Stimulated activated naive CD4-positive, alpha-beta T cell treated with Interleukin-2 at 50 U/mL for 16 hours (primary cell): ENCODE measurements at regions not wholly inside any gene's neighbourhood (a gene's known extent, or its start where the extent isn't known, plus 50 kb on each side); places are given as distances from the start of the nearest gene placed in this dataset.

Experiments
- DNase-seq: peaks from one replicate; lab custom pipeline; 2025; lab: John Stamatoyannopoulos, UW

GRCh38 chr10:2173327-2173726, 436.0 kb upstream of the ADARB2 start:
- DNase-seq, result no peak

- no peak for DNase-seq
Measured at GRCh38 chr10:2165771-2166460, 428.6 kb upstream of the ADARB2 start.

DNA sequence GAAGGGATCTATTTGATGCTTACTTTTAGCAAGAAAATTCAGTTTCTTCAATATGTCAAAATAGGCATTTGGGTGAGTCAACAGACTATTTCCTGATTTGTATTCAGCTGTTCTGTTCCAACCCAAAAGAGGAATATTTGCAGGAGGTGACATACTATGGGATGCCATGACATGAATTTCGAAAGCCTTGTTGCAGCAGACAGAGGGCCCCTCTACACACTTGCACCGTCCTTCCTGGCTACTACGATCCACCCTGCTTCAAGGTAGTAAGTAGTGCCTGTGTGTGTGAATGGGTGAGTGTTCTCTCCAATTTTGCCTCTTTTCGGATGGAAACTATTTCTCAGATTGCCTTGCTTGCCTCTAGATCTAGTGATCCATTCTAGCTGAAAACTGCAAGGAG, 413.0 kb upstream of the ADARB2 start:
- no peak for DNase-seq

GRCh38 chr10:2145926-2146478, 408.7 kb upstream of the ADARB2 start:
- no peak for DNase-seq

DNA sequence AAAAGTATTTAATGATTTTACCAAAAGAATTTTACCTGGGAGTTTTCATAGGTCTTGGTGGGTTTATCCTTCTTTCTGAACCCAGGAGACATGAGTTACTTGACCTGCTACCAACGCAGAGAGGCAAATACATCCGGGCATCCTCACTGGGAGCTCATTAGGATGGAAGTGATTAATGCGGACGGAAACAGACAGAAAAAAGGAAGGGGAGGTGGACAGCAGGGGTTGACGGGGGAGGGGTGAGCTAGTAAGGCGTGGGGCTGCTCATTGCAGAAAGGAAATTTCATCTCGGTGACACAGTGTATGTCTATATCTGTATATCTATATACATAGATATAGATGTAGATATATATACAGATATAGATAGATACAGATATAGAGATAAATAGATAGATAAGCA, 408.2 kb upstream of the ADARB2 start:
- DNase-seq, result no peak

DNA sequence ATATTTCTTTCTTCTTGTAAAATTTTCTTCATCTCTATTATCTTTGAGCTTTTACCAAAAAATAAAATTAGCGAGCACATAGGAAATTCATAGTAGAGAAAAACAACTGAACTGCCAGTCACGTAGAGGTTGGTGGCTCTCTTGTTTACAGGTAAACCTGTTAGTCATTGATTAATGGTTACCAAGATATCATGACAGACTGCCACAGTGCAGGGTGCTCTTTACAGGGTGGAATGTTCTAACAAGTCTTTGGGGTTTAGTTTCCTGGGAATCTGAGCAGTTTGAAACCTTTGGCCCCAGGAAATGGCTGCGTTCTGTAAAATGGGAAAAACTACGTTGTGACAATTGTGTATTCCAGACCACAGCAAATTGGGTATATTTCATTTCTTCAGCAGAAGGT, 407.3 kb upstream of the ADARB2 start:
- no peak for DNase-seq

DNA sequence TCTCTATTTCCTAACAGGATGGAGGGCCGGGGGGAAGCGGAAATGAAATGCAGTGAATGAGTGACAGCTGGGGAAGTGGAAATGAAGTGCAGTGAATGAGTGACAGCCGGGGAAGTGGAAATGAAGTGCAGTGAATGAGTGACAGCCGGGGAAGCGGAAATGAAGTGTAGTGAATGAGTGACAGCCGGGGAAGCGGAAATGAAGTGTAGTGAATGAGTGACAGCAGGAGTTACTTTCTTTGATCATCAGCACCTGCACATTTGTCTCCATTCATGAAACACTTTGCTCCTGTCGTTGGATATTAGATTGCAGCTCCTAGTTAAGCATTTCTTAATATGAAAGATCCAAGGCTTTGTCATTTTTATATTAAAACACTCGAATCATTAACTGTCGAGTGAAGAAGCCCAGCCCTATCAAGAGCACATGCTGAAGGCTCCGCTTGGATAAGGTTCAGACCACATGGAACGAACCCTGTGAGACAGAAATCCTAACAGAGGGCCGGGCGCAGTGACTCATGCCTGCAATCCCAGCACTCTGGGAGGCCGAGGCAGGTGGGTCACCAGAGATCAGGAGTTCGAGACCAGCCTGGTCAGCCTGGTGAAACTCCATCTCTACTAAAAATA, 406.0 kb upstream of the ADARB2 start:
- DNase-seq, result no peak

- no peak for DNase-seq
Measured at GRCh38 chr10:2139746-2140145, 402.4 kb upstream of the ADARB2 start.

- no peak for DNase-seq
Measured at GRCh38 chr10:2137549-2138174, 400.3 kb upstream of the ADARB2 start.

DNA sequence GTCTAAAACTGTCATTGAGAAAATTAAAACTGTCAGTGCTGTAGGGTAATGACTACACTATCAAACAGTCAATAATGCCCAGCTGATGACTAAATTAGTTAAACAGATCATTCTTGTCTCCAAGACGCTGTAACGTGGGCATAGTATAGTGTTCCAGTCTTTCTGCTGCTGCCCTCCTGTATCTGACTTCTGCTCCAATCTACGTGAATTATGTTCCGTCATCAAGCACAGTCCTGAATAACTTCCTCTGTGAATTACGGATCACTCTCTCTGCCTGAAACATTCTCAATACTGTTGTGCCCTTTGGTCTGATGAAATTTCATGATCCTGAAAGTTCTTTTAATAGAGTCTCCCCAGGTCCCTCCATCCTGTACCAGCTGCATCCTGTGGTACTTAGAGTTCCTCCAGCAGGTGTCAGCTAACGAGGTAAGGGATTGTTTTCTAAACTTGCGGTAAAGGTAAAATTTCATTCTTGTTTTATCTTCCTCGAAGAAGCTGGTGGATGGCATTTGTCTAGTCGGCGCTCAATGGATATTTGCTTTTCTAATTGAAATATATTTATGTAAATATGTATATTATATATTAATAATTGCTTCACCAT, 393.5 kb upstream of the ADARB2 start:
- no peak for DNase-seq

DNA sequence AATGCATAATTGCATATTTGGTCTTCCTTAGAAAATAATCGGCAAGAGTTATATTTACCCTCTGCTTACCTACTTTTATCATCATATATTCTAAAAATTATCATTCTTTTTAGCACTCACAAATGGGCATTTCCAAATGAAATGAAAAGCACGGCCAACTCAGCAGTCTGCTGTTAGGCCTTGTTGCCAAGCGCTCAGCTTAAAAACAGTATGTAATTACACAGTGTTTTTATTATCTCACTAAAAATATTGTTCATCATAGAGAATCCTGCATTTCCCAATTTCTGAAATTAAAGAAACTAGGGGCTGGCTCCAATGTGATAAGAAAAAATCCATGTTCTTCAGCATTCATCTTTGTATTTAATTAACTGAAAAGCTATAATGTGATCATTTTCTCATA, 391.7 kb upstream of the ADARB2 start:
- no peak for DNase-seq

GRCh38 chr10:2124135-2124534, 386.8 kb upstream of the ADARB2 start:
- no peak for DNase-seq

DNA sequence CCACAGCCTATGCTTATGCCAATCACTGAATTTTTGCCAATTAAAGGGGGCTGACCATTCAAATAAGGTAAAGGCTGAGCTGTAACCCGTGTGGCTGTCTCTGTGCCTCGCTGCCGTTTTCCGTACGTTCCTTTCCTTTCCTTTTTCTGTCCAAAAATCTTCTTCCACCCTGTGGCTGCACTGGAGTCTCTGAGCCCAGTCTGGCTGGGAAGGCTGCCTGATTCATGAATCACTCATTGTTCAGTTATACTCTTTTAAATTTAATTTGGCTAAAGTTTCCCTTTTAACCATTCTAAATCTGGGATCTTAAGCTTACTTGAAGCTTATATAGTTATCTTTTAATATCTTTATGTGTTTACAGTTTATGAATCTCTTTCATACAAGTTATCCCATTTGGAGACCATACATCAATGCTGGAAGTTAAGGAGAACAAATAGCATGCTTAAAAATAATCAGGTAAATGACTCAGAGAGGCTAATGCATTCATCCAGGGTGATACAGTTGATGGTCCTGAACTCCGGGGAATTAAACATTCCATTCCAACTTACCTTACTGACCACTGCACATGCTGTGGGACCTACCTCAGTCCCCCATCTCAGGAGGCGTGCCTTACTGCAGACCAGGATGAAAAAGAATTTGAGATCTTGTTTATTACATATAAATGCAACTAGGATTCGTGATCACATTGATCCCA, 385.3 kb upstream of the ADARB2 start:
- DNase-seq, result no peak

GRCh38 chr10:2121929-2122328, 384.6 kb upstream of the ADARB2 start:
- no peak for DNase-seq

DNA sequence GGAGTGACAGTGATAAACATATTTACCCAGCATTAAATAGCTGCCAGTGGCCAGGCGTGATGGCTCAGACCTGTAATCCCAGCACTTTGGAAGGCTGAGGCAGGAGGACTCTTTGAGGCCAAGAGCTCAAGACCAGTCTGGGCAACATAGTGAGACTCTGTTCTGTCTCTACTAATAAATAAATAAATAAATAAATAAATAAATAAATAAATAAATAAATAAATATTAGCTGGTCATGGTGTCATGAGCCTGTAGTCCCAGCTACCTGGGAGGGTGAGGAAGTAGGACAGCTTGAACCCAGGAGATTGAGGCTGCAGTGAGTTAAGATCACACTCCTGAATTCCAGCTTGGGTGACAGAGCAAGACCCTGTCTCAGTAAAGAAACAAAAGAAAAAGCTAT, 384.0 kb upstream of the ADARB2 start:
- DNase-seq, result no peak

- DNase-seq, result no peak
Measured at GRCh38 chr10:2120746-2121145, 383.4 kb upstream of the ADARB2 start.

- no peak for DNase-seq
Measured at GRCh38 chr10:2119316-2119715, 382.0 kb upstream of the ADARB2 start.

DNA sequence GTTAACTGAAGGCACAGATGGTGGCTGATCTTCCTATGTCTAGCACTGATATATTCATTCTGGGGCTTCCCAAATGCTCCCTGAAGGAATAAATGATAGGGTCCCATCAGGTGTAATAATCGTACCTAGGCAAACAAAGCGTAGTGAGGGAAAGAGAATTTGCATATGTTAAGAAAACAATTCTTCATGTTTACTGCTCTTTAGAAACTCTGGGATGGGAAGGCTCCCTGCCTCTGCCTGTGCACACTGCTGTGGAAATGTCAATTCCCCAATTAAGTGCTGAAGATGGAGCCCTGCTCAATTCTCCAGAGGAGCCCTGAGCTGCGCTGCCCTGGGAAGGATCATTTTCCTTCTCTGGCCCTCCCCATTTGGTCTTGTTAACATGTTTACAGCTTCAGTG, 380.9 kb upstream of the ADARB2 start:
- no peak for DNase-seq

GRCh38 chr10:2117641-2118040, 380.3 kb upstream of the ADARB2 start:
- no peak for DNase-seq

DNA sequence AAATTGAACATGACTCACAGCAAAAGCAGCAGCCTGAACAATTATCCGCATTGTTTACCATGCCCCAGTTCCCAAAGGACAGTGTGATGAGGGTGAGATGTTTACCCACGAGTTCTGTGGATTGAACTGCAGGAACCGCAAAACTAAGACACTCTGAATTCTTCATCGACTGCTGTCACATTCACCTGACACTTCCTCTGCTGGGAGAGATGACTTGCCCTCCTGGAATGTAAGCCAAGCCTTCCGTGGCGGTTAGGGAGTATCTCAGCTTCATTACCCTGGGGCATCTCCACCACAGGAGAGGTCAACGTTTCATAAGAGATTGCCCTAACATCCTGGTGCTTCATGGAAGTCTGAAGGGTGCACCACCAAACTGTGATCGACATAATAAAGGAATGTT, 374.6 kb upstream of the ADARB2 start:
- DNase-seq, result no peak

DNA sequence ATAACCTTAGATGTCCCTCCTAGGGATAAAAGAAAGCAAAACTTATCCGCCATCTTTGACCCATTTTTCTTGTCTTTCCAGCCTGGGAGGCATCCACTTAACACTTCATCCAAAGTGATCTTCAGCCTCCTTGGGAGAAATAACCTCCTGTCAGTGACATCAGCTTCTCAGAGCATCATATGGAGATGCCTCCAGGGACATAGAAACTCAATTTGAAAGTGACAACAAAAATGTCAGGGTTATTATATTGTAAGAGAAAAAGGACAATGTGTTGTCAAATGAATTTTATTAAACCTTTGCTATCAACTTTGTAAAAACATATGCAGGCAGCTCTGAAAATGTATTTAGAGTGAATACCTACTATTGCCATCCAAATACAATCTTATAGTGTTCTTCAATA, 371.2 kb upstream of the ADARB2 start:
- no peak for DNase-seq

- DNase-seq, result no peak
Measured at GRCh38 chr10:2106641-2107040, 369.3 kb upstream of the ADARB2 start.
